ENCODE measurements at regions not wholly inside any gene's neighbourhood (a gene's known extent, or its start where the extent isn't known, plus 50 kb on each side); places are given as distances from the start of the nearest gene placed in this dataset.

DNA sequence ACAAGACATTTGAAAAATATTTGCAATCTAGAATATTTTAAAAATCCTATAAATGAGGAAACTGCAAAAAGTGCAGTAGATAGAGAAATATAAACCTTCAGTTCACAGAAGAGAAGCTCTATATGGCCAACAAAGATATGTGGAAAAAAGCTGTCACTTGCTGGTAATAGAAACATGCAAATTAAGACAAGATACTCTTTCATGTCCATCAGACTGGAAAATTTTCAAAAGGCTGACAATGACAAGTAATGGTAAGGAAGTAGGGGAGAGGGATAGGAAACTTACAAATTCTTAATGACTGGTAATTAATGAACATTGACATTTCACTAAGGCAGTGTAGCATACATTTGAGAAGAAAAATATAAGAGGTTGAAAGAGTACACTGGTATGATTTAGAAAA is 147.9 kb downstream of the MRPL39 start:
- ATAC-seq: no peak

DNA sequence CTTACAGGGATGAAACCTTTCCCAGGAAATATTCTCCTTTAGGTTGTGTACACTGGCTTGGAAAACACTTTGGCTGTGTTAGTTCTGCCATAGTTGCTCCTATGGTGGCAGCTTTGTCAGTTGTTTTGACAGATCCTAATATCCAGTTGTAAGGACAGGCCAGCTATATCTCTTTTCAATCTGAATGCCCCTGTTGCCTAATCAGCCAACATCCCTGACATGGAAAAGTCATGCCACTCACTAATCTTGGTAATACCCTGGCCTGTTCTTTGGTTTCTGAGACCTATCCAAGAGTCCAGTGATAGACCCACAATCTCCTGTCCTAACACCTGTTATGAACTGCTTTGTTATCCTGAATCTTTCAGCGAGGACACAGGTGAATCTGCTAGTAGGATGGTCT is 148.8 kb downstream of the MRPL39 start:
- TF ChIP-seq EP300 (IDR thresholded peaks at IDR 0.05) (no peak), POLR2AphosphoS5 (IDR thresholded peaks at IDR 0.05) (no peak), POLR2A (IDR thresholded peaks at IDR 0.05) (no peak)
- TF ChIP-seq, protein P1, sequence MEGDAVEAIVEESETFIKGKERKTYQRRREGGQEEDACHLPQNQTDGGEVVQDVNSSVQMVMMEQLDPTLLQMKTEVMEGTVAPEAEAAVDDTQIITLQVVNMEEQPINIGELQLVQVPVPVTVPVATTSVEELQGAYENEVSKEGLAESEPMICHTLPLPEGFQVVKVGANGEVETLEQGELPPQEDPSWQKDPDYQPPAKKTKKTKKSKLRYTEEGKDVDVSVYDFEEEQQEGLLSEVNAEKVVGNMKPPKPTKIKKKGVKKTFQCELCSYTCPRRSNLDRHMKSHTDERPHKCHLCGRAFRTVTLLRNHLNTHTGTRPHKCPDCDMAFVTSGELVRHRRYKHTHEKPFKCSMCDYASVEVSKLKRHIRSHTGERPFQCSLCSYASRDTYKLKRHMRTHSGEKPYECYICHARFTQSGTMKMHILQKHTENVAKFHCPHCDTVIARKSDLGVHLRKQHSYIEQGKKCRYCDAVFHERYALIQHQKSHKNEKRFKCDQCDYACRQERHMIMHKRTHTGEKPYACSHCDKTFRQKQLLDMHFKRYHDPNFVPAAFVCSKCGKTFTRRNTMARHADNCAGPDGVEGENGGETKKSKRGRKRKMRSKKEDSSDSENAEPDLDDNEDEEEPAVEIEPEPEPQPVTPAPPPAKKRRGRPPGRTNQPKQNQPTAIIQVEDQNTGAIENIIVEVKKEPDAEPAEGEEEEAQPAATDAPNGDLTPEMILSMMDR (IDR thresholded peaks at IDR 0.05): no peak
- no peak for ATAC-seq
- Histone ChIP-seq H3K9me3 (no peaks in the 10 kb centered on the region), H3K4me1 (no peaks in the 10 kb centered on the region), H3K27ac (no peak overlapping the region), H3K4me3 (no peak overlapping the region), H3K36me3 (no peaks in the 10 kb centered on the region), H3K27me3 (no peaks in the 10 kb centered on the region)
- 83 to 86% methylated on average over 1 of the region's 1 CpG for WGBS, 2 donors (ENCODE audit: low coverage in 1 of 2)

More for the DNA sequence above, 147.9 kb downstream of the MRPL39 start:
- no peak overlapping the region for H3K4me3 ChIP-seq
- no peaks in the 10 kb centered on the region for H3K36me3 ChIP-seq
- no peaks in the 10 kb centered on the region for H3K4me1 ChIP-seq
- no peak for TF ChIP-seq POLR2AphosphoS5 (IDR thresholded peaks at IDR 0.05)
- TF ChIP-seq POLR2A (IDR thresholded peaks at IDR 0.05): no peak
- TF ChIP-seq EP300 (IDR thresholded peaks at IDR 0.05): no peak
- H3K9me3 ChIP-seq: no peaks in the 10 kb centered on the region
- no peaks in the 10 kb centered on the region for H3K27me3 ChIP-seq
- H3K27ac ChIP-seq: no peak overlapping the region

DNA sequence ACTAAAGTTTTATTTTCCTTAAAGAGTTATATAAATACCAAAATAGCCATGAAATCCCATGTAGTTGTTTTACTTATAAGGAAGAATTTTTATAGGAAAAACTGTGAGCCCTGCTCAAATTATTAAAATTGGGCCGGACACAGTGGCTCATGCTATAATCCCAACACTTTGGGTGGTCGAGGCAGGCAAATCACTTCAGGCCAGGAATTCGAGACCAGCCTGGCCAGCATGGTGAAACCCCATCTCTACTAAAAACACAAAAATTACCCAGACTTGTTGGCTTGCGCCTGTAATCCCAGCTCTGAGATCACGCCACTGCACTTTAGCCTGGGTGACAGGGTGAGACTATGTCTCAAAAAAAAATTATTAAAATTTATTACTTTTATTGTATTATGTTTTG is 149.3 kb downstream of the MRPL39 start:
- H3K27ac ChIP-seq: no peak overlapping the region
- TF ChIP-seq, protein P1 (IDR thresholded peaks at IDR 0.05): no peak
- TF ChIP-seq POLR2A (IDR thresholded peaks at IDR 0.05): no peak
- no peak for TF ChIP-seq POLR2AphosphoS5 (IDR thresholded peaks at IDR 0.05)
- TF ChIP-seq EP300 (IDR thresholded peaks at IDR 0.05): no peak
- WGBS, 2 donors (ENCODE audit: low coverage in 1 of 2): 94 to 97% methylated on average over 4 to 5 of the region's 5 CpGs
- ATAC-seq: no peak
- H3K4me3 ChIP-seq: no peak overlapping the region
- H3K9me3 ChIP-seq: no peaks in the 10 kb centered on the region
- H3K4me1 ChIP-seq: no peaks in the 10 kb centered on the region
- H3K27me3 ChIP-seq: no peaks in the 10 kb centered on the region
- no peaks in the 10 kb centered on the region for H3K36me3 ChIP-seq

DNA sequence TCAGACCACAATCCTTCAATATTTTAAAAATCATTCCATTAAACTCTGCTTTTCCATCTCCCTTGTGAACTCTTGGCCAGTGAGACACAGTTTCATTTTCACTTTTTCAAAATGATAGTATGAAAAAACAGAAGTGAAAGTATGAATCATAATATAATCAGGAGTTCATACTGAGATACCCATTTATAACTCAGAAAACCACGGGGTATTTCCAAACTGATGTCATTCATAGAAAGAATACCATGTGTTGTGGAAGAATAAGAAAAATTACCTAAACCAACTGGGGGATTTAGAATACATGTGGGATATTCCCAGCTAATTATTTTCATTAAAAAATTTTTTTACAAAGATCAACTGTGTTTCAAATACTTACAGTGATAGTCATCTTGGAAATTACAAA is 149.9 kb downstream of the MRPL39 start:
- 0% methylated on average over 1 of the region's 1 CpG for WGBS, 2 donors (ENCODE audit: low coverage in 1 of 2)
- TF ChIP-seq, protein P1 (IDR thresholded peaks at IDR 0.05): no peak
- TF ChIP-seq EP300 (IDR thresholded peaks at IDR 0.05): no peak
- TF ChIP-seq POLR2AphosphoS5 (IDR thresholded peaks at IDR 0.05): no peak
- no peak for TF ChIP-seq POLR2A (IDR thresholded peaks at IDR 0.05)

DNA sequence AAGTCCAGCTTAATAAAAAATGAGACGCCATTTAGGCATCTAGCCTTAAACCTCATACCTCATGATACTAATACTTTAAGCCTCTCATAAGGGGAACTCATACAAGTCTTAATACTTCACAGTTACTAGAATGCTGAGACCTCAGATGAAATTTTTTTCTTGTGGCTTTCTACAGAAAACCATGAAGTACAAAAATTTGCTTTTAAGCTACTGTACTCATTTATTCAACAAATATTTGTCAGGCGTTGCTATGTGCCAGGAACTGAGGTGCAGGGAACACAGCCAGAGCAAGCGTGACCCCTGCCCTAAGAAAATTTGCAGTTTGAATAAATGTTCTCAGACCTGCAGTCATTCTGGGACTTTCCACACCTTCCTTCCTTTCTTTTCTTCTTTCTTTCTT is 150.6 kb downstream of the MRPL39 start:
- no peak for ATAC-seq
- Histone ChIP-seq H3K9me3 (no peaks in the 10 kb centered on the region), H3K27me3 (no peaks in the 10 kb centered on the region), H3K4me3 (no peak overlapping the region), H3K4me1 (no peaks in the 10 kb centered on the region), H3K27ac (no peak overlapping the region), H3K36me3 (no peaks in the 10 kb centered on the region)
- no peak for TF ChIP-seq POLR2AphosphoS5 (IDR thresholded peaks at IDR 0.05)
- TF ChIP-seq, protein P1 (IDR thresholded peaks at IDR 0.05): no peak
- TF ChIP-seq EP300 (IDR thresholded peaks at IDR 0.05): no peak
- TF ChIP-seq POLR2A (IDR thresholded peaks at IDR 0.05): no peak
- WGBS, 2 donors (ENCODE audit: low coverage in 1 of 2): 34 to 35% methylated on average over 3 of the region's 3 CpGs

More for the DNA sequence above, 149.9 kb downstream of the MRPL39 start:
- no peak for ATAC-seq
- Histone ChIP-seq H3K36me3 (no peaks in the 10 kb centered on the region), H3K4me3 (no peak overlapping the region), H3K9me3 (no peaks in the 10 kb centered on the region), H3K4me1 (no peaks in the 10 kb centered on the region), H3K27me3 (no peaks in the 10 kb centered on the region), H3K27ac (no peak overlapping the region)
